ENCODE measurements at regions not wholly inside any gene's neighbourhood (a gene's known extent, or its start where the extent isn't known, plus 50 kb on each side); places are given as distances from the start of the nearest gene placed in this dataset.

DNA sequence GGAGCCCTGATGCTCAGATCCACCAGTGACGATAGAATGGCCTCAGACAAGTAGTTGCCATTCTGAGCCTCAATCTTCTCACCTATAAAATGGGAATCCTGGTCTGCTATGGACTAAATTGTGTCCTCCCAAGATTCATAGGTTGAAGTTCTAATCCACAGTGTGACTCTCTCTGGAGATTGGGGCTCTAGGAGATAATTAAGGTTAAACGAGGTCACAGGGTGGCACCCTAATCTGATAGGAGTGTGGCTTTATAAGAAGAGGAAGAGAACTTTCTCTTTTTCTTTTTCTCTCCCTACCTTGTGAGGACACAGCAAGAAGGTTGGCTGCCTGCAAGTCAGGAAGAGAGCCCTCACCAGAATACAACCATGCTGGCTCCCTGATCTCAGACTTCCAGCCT, 214.1 kb downstream of the KATNAL1 start:
- DNase-seq, result no peak
- Histone ChIP-seq H3K4me1 (no peaks in the 10 kb centered on the region), H3K36me3 (no peaks in the 10 kb centered on the region), H3K4me3 (no peak overlapping the region), H3K27me3 (no peaks in the 10 kb centered on the region), H3K27ac (no peak overlapping the region), H3K9me3 (no peaks in the 10 kb centered on the region)
- no peak for TF ChIP-seq POLR2A (IDR thresholded peaks at IDR 0.05)
- no peak for TF ChIP-seq CTCF (IDR thresholded peaks at IDR 0.05)
- intact Hi-C loops (cut with DNase I; ENCODE audit: low total_unique reads), result no loop called here

DNA sequence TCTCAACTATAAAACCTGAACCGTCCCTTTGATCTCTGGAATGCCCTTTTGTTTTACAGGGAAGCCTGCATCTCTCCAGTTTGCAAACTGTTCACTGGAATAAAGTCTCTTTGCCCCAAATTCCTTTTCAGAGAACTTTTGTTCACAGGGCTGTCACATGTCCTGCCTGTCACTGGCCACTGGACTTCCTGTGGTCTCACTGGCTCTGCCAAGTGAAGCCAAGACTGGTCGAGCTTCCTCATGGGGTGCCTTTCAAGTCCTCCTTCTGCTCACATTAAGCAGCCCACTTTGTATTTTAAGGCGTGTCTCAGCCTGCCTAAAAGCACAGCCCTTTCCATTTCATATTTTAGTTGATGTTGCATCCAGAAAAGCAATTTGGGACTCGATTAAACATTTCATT, 215.7 kb downstream of the KATNAL1 start:
- Histone ChIP-seq H3K27me3 (no peaks in the 10 kb centered on the region), H3K4me3 (no peak overlapping the region), H3K36me3 (no peaks in the 10 kb centered on the region), H3K27ac (no peak overlapping the region), H3K4me1 (no peaks in the 10 kb centered on the region), H3K9me3 (no peaks in the 10 kb centered on the region)
- TF ChIP-seq POLR2A (IDR thresholded peaks at IDR 0.05), result no peak
- no peak for TF ChIP-seq CTCF (IDR thresholded peaks at IDR 0.05)
- intact Hi-C loops (cut with DNase I; ENCODE audit: low total_unique reads), result no loop called here
- no peak for DNase-seq

DNA sequence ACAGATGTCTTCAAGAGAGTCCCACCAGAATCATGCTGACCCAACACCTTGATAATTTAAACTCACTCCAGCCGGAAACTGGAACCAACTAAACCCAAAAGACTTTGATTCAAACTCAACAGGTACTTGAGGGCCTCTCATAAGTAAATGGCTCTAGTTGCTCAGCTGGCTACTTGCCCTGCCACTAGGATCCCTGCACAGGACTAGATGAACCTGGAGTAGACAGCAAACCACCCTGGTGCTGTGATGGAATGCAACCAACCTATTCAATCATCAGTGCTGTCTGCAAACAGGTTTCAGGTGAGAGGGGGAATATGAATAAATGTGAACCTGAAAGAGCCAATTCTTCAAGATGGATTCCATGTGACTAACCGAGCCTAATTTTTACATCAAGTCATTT, 216.3 kb downstream of the KATNAL1 start:
- Histone ChIP-seq H3K9me3 (no peaks in the 10 kb centered on the region), H3K4me1 (no peaks in the 10 kb centered on the region), H3K27me3 (no peaks in the 10 kb centered on the region), H3K27ac (no peak overlapping the region), H3K36me3 (no peaks in the 10 kb centered on the region), H3K4me3 (no peak overlapping the region)
- intact Hi-C loops (cut with DNase I; ENCODE audit: low total_unique reads), result no loop called here
- TF ChIP-seq CTCF (IDR thresholded peaks at IDR 0.05) (no peak), POLR2A (IDR thresholded peaks at IDR 0.05) (no peak)
- no peak for DNase-seq

GRCh38 chr13:30088312-30088855, 219.0 kb downstream of the KATNAL1 start:
- intact Hi-C loops (cut with DNase I; ENCODE audit: low total_unique reads), result no loop called here
- H3K4me3 ChIP-seq, result no peak overlapping the region
- H3K27me3 ChIP-seq, result no peaks in the 10 kb centered on the region
- no peak for TF ChIP-seq POLR2A (IDR thresholded peaks at IDR 0.05)
- TF ChIP-seq CTCF (IDR thresholded peaks at IDR 0.05), result no peak
- DNase-seq, result no peak
- H3K4me1 ChIP-seq, result no peaks in the 10 kb centered on the region
- H3K27ac ChIP-seq, result no peak overlapping the region
- no peaks in the 10 kb centered on the region for H3K36me3 ChIP-seq
- H3K9me3 ChIP-seq, result no peaks in the 10 kb centered on the region

GRCh38 chr13:30085087-30085486, 222.3 kb downstream of the KATNAL1 start:
- no peaks in the 10 kb centered on the region for H3K27me3 ChIP-seq
- H3K9me3 ChIP-seq, result no peaks in the 10 kb centered on the region
- H3K4me1 ChIP-seq, result no peaks in the 10 kb centered on the region
- H3K36me3 ChIP-seq, result no peaks in the 10 kb centered on the region
- H3K27ac ChIP-seq, result no peak overlapping the region
- DNase-seq, result no peak
- H3K4me3 ChIP-seq, result no peak overlapping the region
- TF ChIP-seq CTCF (IDR thresholded peaks at IDR 0.05) (no peak), POLR2A (IDR thresholded peaks at IDR 0.05) (no peak)
- intact Hi-C loops (cut with DNase I; ENCODE audit: low total_unique reads), result no loop called here

Data from uterus (tissue), 3 donors.